HG03442 (cell line): ENCODE measurements at regions not wholly inside any gene's neighbourhood (a gene's known extent, or its start where the extent isn't known, plus 50 kb on each side); places are given as distances from the start of the nearest gene placed in this dataset.
"Not testable (repeated sequence)": the region's sequence is repeated elsewhere in the genome, so short reads cannot be mapped to it uniquely, and the experiment has no call there.

Source experiments
- ATAC-seq: cut with Tn5 transposase; IDR thresholded peaks from one replicate; pipeline ENCODE4 v1.9.1; 2021; ENCODE audit warnings: mild to moderate bottlenecking, moderate library complexity; ENCODE audit not compliant: unreplicated experiment

- no peak for ATAC-seq
These were observed 309.4 kb upstream of the DIO3 start for GRCh38 chr14:101251812-101252442.

- no peak for ATAC-seq
These were observed 308.7 kb upstream of the DIO3 start for GRCh38 chr14:101252443-101253214.

GRCh38 chr14:101253948-101254347, 307.3 kb upstream of the DIO3 start:
- ATAC-seq: no peak

GRCh38 chr14:101254805-101255764, 306.2 kb upstream of the DIO3 start:
- no peak for ATAC-seq

- ATAC-seq: no peak
These were observed 305.6 kb upstream of the DIO3 start for GRCh38 chr14:101255765-101256125.

GRCh38 chr14:101256266-101256665, 305.0 kb upstream of the DIO3 start:
- ATAC-seq: no peak

- ATAC-seq: no peak
These were observed 303.7 kb upstream of the DIO3 start for GRCh38 chr14:101257551-101257950.

- no peak for ATAC-seq
These were observed 301.5 kb upstream of the DIO3 start for GRCh38 chr14:101259748-101260147.

- ATAC-seq: not testable (repeated sequence)
These were observed 294.9 kb upstream of the DIO3 start for GRCh38 chr14:101266441-101266840.

GRCh38 chr14:101273091-101273490, 288.2 kb upstream of the DIO3 start:
- no peak for ATAC-seq

GRCh38 chr14:101276309-101277091, 284.8 kb upstream of the DIO3 start:
- no peak for ATAC-seq

- no peak for ATAC-seq
These were observed 278.9 kb upstream of the DIO3 start for GRCh38 chr14:101282418-101282817.

GRCh38 chr14:101284711-101285110, 276.6 kb upstream of the DIO3 start:
- ATAC-seq: no peak

GRCh38 chr14:101286271-101287018, 274.9 kb upstream of the DIO3 start:
- ATAC-seq: no peak

GRCh38 chr14:101288436-101289229, 272.7 kb upstream of the DIO3 start:
- ATAC-seq: no peak

GRCh38 chr14:101289230-101289690, 272.0 kb upstream of the DIO3 start:
- ATAC-seq: no peak

GRCh38 chr14:101289911-101290310, 271.4 kb upstream of the DIO3 start:
- no peak for ATAC-seq

- ATAC-seq: no peak
These were observed 270.7 kb upstream of the DIO3 start for GRCh38 chr14:101290611-101291010.

- ATAC-seq: no peak
These were observed 269.9 kb upstream of the DIO3 start for GRCh38 chr14:101291390-101291789.
